Left colon (tissue), 2 donors: ENCODE measurements at regions not wholly inside any gene's neighbourhood (a gene's known extent, or its start where the extent isn't known, plus 50 kb on each side); places are given as distances from the start of the nearest gene placed in this dataset.
A peak's percentile ranks its signal among the peaks of the same experiment; 100 is the strongest.
"Not testable (repeated sequence)": the region's sequence is repeated elsewhere in the genome, so short reads cannot be mapped to it uniquely, and the experiment has no call there.

Source experiments
- ATAC-seq: fragments of 200-7000 bp; cut with Tn5 transposase; one replicate; pipeline ENCODE4 v1.9.1; 2020; ENCODE audit warnings: mild to moderate bottlenecking, moderate library complexity
- DNase-seq, 2 donors: peaks; one replicate each; pipeline ENCODE4 v3.0.0-alpha.2; 2020
- intact Hi-C, 2 donors: fragments of 100-400 bp; cut with DNase I in 1 of 2; cut with micrococcal nuclease in 1 of 2; formaldehyde crosslinking; loops; one replicate each; pipeline versions ENCODE4 v1.11.2 to v1.14.0; 2022; cut with DNase I, micrococcal nuclease
- donor health status: DM: no; HTN: no; CAD: no.
- donor health status: DM: yes; HTN: yes; CAD: no.

- DNase-seq = no peak
- intact Hi-C loops = loop anchor here (5.0 to 10.0 kb wide), 2 partner anchors 121 to 123 kb away; no protein-coding TSS in a partner anchor
- no peak for ATAC-seq
Observed at GRCh38 chr14:105581551-105582341, 55.4 kb downstream of the TMEM121 start.

- DNase-seq = no peak
- intact Hi-C loops = loop anchor here (5.0 to 10.0 kb wide), 2 partner anchors 120 to 122 kb away; no protein-coding TSS in a partner anchor
- peak; percentile 30 for ATAC-seq
Observed at GRCh38 chr14:105582639-105583038, 56.3 kb downstream of the TMEM121 start.

- not testable (repeated sequence) for DNase-seq, ATAC-seq
- intact Hi-C loops = loop anchor here (5.0 to 10.0 kb wide), 2 partner anchors 118 to 121 kb away; no protein-coding TSS in a partner anchor
Observed at GRCh38 chr14:105583914-105584313, 57.5 kb downstream of the TMEM121 start.

- not testable (repeated sequence) for ATAC-seq, DNase-seq
- intact Hi-C loops = loop anchor here in 1 of 2 donors (10.0 kb wide), 1 partner anchor 120 kb away; no protein-coding TSS in a partner anchor
Observed at GRCh38 chr14:105585290-105585689, 58.9 kb downstream of the TMEM121 start.

GRCh38 chr14:105585722-105586121 lies 59.3 kb downstream of the TMEM121 start:
- intact Hi-C loops = loop anchor here in 1 of 2 donors (10.0 kb wide), 1 partner anchor 119 kb away; no protein-coding TSS in a partner anchor
- DNase-seq = not testable (repeated sequence)
- ATAC-seq = peak; percentile 19

GRCh38 chr14:105586144-105586872 lies 59.9 kb downstream of the TMEM121 start:
- peak; percentile 29 for ATAC-seq
- not testable (repeated sequence) for DNase-seq
- intact Hi-C loops = loop anchor here in 1 of 2 donors (10.0 kb wide), 1 partner anchor 118 kb away; no protein-coding TSS in a partner anchor

GRCh38 chr14:105587034-105587433 lies 60.7 kb downstream of the TMEM121 start:
- ATAC-seq = not testable (repeated sequence)
- intact Hi-C loops = loop anchor here in 1 of 2 donors (10.0 kb wide), 1 partner anchor 118 kb away; no protein-coding TSS in a partner anchor

GRCh38 chr14:105587482-105588235 lies 61.3 kb downstream of the TMEM121 start:
- not testable (repeated sequence) for ATAC-seq
- intact Hi-C loops = loop anchor here in 1 of 2 donors (10.0 kb wide), 1 partner anchor 117 kb away; no protein-coding TSS in a partner anchor

More at GRCh38 chr14:105587034-105587433, 60.7 kb downstream of the TMEM121 start:
- DNase-seq = not testable (repeated sequence)

GRCh38 chr14:105588236-105588860 lies 62.0 kb downstream of the TMEM121 start:
- intact Hi-C loops = loop anchor here in 1 of 2 donors (10.0 kb wide), 1 partner anchor 116 kb away; no protein-coding TSS in a partner anchor
- no peak for DNase-seq
- ATAC-seq = no peak

More at GRCh38 chr14:105587482-105588235, 61.3 kb downstream of the TMEM121 start:
- not testable (repeated sequence) for DNase-seq

- no peak for DNase-seq
- intact Hi-C loops = loop anchor here in 1 of 2 donors (10.0 kb wide), 1 partner anchor 115 kb away; no protein-coding TSS in a partner anchor
- ATAC-seq = no peak
Observed at GRCh38 chr14:105589161-105589925, 63.0 kb downstream of the TMEM121 start.

GRCh38 chr14:105589926-105590185 lies 63.5 kb downstream of the TMEM121 start:
- ATAC-seq, DNase-seq: not testable (repeated sequence)
- intact Hi-C loops = loop anchor here in 1 of 2 donors (10.0 kb wide), 1 partner anchor 115 kb away; no protein-coding TSS in a partner anchor

- DNase-seq (no peak), ATAC-seq (no peak)
- intact Hi-C loops = no loop called here
Observed at GRCh38 chr14:105591052-105591451, 64.7 kb downstream of the TMEM121 start.

- DNase-seq, ATAC-seq, intact Hi-C loops: not testable (repeated sequence)
Observed at GRCh38 chr14:105591792-105592341, 65.5 kb downstream of the TMEM121 start.

- ATAC-seq, intact Hi-C loops, DNase-seq: not testable (repeated sequence)
Observed at GRCh38 chr14:105592646-105593045, 66.3 kb downstream of the TMEM121 start.

GRCh38 chr14:105595346-105595745 lies 69.0 kb downstream of the TMEM121 start:
- DNase-seq, intact Hi-C loops, ATAC-seq: not testable (repeated sequence)

- ATAC-seq, intact Hi-C loops, DNase-seq: not testable (repeated sequence)
Observed at GRCh38 chr14:105596374-105596773, 70.0 kb downstream of the TMEM121 start.
